ENCODE measurements at regions not wholly inside any gene's neighbourhood (a gene's known extent, or its start where the extent isn't known, plus 50 kb on each side); places are given as distances from the start of the nearest gene placed in this dataset.

GRCh38 chrX:138294951-138295350, 416.6 kb downstream of the FGF13 start:
- no peak for FAIRE-seq
- no peak overlapping the region for H3K27ac Mint-ChIP-seq (ENCODE audit: unreplicated experiment)

GRCh38 chrX:138298268-138298667, 413.2 kb downstream of the FGF13 start:
- H4K20me1 ChIP-seq (ENCODE audit: insufficient read depth, low read length): no peaks in the 10 kb centered on the region
- no peak overlapping the region for H3K4me3 Mint-ChIP-seq (ENCODE audit: unreplicated experiment)
- no peak overlapping the region for H3K27ac Mint-ChIP-seq (ENCODE audit: unreplicated experiment)
- no peaks in the 10 kb centered on the region for H3K27me3 ChIP-seq (ENCODE audit: insufficient read depth, low read length)
- H3K9me3 Mint-ChIP-seq (ENCODE audit: unreplicated experiment): peaks cover 2% of the 10 kb centered on the region
- H3K27me3 Mint-ChIP-seq (ENCODE audit: low read depth, unreplicated experiment): no peaks in the 10 kb centered on the region
- DNase-seq (ENCODE audit: low read depth) (no peak), FAIRE-seq (peak; percentile 90)
- no peak overlapping the region for H3K27ac ChIP-seq (ENCODE audit: low read depth, low read length)
- no peaks in the 10 kb centered on the region for H3K36me3 Mint-ChIP-seq (ENCODE audit: low read depth, unreplicated experiment)
- no peak for TF ChIP-seq CTCF (IDR thresholded peaks at IDR 0.05; ENCODE audit: insufficient read depth, low read depth, low read length)
- TF ChIP-seq EZH2 (IDR thresholded peaks at IDR 0.05; ENCODE audit: insufficient read depth, low read length): no peak
- H3K9ac ChIP-seq (ENCODE audit: low read length): no peak overlapping the region
- H3K4me1 Mint-ChIP-seq (ENCODE audit: low read depth, unreplicated experiment): no peaks in the 10 kb centered on the region
- H2AFZ ChIP-seq (ENCODE audit: low read depth, low read length): no peak overlapping the region
- H3K79me2 ChIP-seq (ENCODE audit: insufficient read depth, low read length): no peaks in the 10 kb centered on the region
- H3K36me3 ChIP-seq (ENCODE audit: insufficient read depth, low read length): no peaks in the 10 kb centered on the region
- H3K4me1 ChIP-seq (ENCODE audit: insufficient read depth, low read length): no peaks in the 10 kb centered on the region
- no peak overlapping the region for H3K4me3 ChIP-seq (ENCODE audit: insufficient read depth, low read depth, low read length)
- no peaks in the 10 kb centered on the region for H3K9me3 ChIP-seq (ENCODE audit: insufficient read depth, low read depth, low read length)
- H3K4me2 ChIP-seq (ENCODE audit: low read length): no peak overlapping the region

More at GRCh38 chrX:138294951-138295350, 416.6 kb downstream of the FGF13 start:
- Histone ChIP-seq H3K4me1 (ENCODE audit: insufficient read depth, low read length) (no peaks in the 10 kb centered on the region), H2AFZ (ENCODE audit: low read depth, low read length) (no peak overlapping the region), H3K9ac (ENCODE audit: low read length) (no peak overlapping the region), H3K27me3 (ENCODE audit: insufficient read depth, low read length) (no peaks in the 10 kb centered on the region), H3K36me3 (ENCODE audit: insufficient read depth, low read length) (no peaks in the 10 kb centered on the region), H3K79me2 (ENCODE audit: insufficient read depth, low read length) (no peaks in the 10 kb centered on the region), H3K4me2 (ENCODE audit: low read length) (no peak overlapping the region), H4K20me1 (ENCODE audit: insufficient read depth, low read length) (no peaks in the 10 kb centered on the region), H3K9me3 (ENCODE audit: insufficient read depth, low read depth, low read length) (no peaks in the 10 kb centered on the region), H3K27ac (ENCODE audit: low read depth, low read length) (no peak overlapping the region), H3K4me3 (ENCODE audit: insufficient read depth, low read depth, low read length) (no peak overlapping the region)
- TF ChIP-seq EZH2 (IDR thresholded peaks at IDR 0.05; ENCODE audit: insufficient read depth, low read length) (no peak), CTCF (IDR thresholded peaks at IDR 0.05; ENCODE audit: insufficient read depth, low read depth, low read length) (no peak)
- Mint-ChIP-seq H3K27me3 (ENCODE audit: low read depth, unreplicated experiment) (no peaks in the 10 kb centered on the region), H3K4me1 (ENCODE audit: low read depth, unreplicated experiment) (no peaks in the 10 kb centered on the region), H3K9me3 (ENCODE audit: unreplicated experiment) (no peaks in the 10 kb centered on the region), H3K36me3 (ENCODE audit: low read depth, unreplicated experiment) (no peaks in the 10 kb centered on the region), H3K4me3 (ENCODE audit: unreplicated experiment) (no peak overlapping the region)
- DNase-seq (ENCODE audit: low read depth): no peak

GRCh38 chrX:138345801-138346200, 365.7 kb downstream of the FGF13 start:
- no peaks in the 10 kb centered on the region for H3K9me3 ChIP-seq (ENCODE audit: insufficient read depth, low read depth, low read length)
- Mint-ChIP-seq H3K36me3 (ENCODE audit: low read depth, unreplicated experiment) (no peaks in the 10 kb centered on the region), H3K27me3 (ENCODE audit: low read depth, unreplicated experiment) (no peaks in the 10 kb centered on the region), H3K4me1 (ENCODE audit: low read depth, unreplicated experiment) (no peaks in the 10 kb centered on the region), H3K27ac (ENCODE audit: unreplicated experiment) (no peak overlapping the region), H3K4me3 (ENCODE audit: unreplicated experiment) (no peak overlapping the region), H3K9me3 (ENCODE audit: unreplicated experiment) (no peaks in the 10 kb centered on the region)
- no peak overlapping the region for H2AFZ ChIP-seq (ENCODE audit: low read depth, low read length)
- H3K9ac ChIP-seq (ENCODE audit: low read length): no peak overlapping the region
- H4K20me1 ChIP-seq (ENCODE audit: insufficient read depth, low read length): no peaks in the 10 kb centered on the region
- TF ChIP-seq EZH2 (IDR thresholded peaks at IDR 0.05; ENCODE audit: insufficient read depth, low read length) (no peak), CTCF (IDR thresholded peaks at IDR 0.05; ENCODE audit: insufficient read depth, low read depth, low read length) (no peak)
- DNase-seq (ENCODE audit: low read depth): no peak
- no peak overlapping the region for H3K27ac ChIP-seq (ENCODE audit: low read depth, low read length)
- H3K4me1 ChIP-seq (ENCODE audit: insufficient read depth, low read length): no peaks in the 10 kb centered on the region
- H3K27me3 ChIP-seq (ENCODE audit: insufficient read depth, low read length): no peaks in the 10 kb centered on the region
- H3K79me2 ChIP-seq (ENCODE audit: insufficient read depth, low read length): no peaks in the 10 kb centered on the region
- H3K4me3 ChIP-seq (ENCODE audit: insufficient read depth, low read depth, low read length): no peak overlapping the region
- H3K4me2 ChIP-seq (ENCODE audit: low read length): no peak overlapping the region
- FAIRE-seq: peak; percentile 86
- H3K36me3 ChIP-seq (ENCODE audit: insufficient read depth, low read length): no peaks in the 10 kb centered on the region

Measured in astrocyte (in vitro differentiated cells and primary cell).